ENCODE measurements at regions not wholly inside any gene's neighbourhood (a gene's known extent, or its start where the extent isn't known, plus 50 kb on each side); places are given as distances from the start of the nearest gene placed in this dataset.
A peak's percentile ranks its signal among the peaks of the same experiment; 100 is the strongest.

DNA sequence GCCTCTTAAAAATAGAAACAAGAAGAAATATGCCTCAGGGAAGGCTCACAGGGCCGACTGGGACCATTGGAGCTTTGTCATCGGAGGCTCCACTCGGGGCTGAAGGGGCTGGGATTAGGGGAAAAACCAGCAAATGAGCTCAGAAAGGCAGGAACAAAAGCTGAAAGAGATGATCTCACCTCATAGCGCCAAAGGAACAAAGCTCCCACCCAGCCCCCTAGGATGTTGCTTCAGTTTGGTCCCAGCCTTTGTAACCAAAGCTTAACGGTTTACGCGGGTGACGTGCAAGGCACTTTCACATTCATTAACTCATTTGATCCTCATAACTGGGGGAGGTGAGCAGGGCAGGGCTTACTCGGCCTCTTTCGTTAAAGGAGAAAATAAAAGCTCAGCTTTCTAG, 168.5 kb upstream of the DYNLRB2 start:
- Histone ChIP-seq H3K4me3 (no peak overlapping the region), H3K9me3 (no peaks in the 10 kb centered on the region), H3K27me3 (replicated peaks; ENCODE audit: insufficient read depth) (peaks cover 3% of the 10 kb centered on the region), H3K36me3 (no peaks in the 10 kb centered on the region), H3K27ac (no peak overlapping the region), H3K4me1 (replicated peaks) (no peaks in the 10 kb centered on the region)
- no peak for DNase-seq (ENCODE audit: low spot score)
- intact Hi-C loops (cut with DNase I) = no loop called here
- WGBS = 93% methylated on average over 10 of the region's 10 CpGs
- TF ChIP-seq, protein P1, sequence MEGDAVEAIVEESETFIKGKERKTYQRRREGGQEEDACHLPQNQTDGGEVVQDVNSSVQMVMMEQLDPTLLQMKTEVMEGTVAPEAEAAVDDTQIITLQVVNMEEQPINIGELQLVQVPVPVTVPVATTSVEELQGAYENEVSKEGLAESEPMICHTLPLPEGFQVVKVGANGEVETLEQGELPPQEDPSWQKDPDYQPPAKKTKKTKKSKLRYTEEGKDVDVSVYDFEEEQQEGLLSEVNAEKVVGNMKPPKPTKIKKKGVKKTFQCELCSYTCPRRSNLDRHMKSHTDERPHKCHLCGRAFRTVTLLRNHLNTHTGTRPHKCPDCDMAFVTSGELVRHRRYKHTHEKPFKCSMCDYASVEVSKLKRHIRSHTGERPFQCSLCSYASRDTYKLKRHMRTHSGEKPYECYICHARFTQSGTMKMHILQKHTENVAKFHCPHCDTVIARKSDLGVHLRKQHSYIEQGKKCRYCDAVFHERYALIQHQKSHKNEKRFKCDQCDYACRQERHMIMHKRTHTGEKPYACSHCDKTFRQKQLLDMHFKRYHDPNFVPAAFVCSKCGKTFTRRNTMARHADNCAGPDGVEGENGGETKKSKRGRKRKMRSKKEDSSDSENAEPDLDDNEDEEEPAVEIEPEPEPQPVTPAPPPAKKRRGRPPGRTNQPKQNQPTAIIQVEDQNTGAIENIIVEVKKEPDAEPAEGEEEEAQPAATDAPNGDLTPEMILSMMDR (IDR thresholded peaks at IDR 0.05) = no peak
- TF ChIP-seq POLR2A (IDR thresholded peaks at IDR 0.05) = no peak
- TF ChIP-seq POLR2AphosphoS5 (IDR thresholded peaks at IDR 0.05) = no peak

DNA sequence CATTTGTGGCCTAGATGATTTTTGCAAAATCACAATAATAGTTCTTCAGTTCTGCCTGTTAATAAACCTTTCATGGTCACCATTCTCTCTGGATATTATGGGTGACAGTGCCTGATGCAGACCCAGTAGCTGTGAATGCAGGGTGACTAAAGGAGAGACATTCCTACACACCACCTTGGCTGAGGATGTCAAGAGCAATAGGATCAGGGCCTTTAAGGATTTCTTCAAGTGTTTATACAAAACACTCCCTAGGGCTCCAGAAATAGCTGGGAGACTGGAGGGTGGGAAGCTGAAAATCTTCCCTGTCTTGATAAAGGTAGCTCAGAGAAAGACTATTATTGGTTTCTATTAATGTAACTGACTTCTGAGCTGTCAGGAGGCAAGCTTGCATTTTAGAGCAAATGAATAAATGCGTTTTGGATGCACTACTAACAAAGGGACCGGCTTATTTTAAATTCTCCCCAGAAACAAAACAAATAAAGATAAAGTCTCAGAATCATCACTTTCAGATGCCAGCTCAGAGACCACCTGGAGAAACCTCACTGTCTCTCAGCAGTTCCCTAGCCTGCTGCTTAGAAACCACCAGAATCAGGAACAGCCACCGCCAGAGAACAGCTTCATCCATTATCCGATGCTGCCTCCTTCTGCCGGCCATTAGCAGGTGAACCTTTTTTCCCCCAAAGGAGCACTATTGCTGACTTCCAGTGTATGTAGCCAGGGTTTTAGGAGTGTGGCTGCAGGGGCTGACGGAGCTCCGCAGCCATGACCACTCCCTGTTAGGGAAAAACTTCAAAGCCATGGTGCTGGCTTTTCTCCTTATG, 171.4 kb upstream of the DYNLRB2 start:
- WGBS = 33% methylated on average over 7 of the region's 7 CpGs
- no peaks in the 10 kb centered on the region for H3K9me3 ChIP-seq
- H3K4me3 ChIP-seq = no peak overlapping the region
- H3K36me3 ChIP-seq = no peaks in the 10 kb centered on the region
- H3K27ac ChIP-seq = no peak overlapping the region
- TF ChIP-seq POLR2AphosphoS5 (IDR thresholded peaks at IDR 0.05) (peak; percentile 44), POLR2A (IDR thresholded peaks at IDR 0.05) (no peak)
- TF ChIP-seq, protein P1 (IDR thresholded peaks at IDR 0.05) = peak in 3 of 4 experiments; percentile 28 to 69 (median 58)
- peak; percentile 42 for DNase-seq (ENCODE audit: low spot score)
- peaks cover 3% of the 10 kb centered on the region for H3K27me3 ChIP-seq (replicated peaks; ENCODE audit: insufficient read depth)
- intact Hi-C loops (cut with DNase I) = loop anchor here (10.0 kb wide), 1 partner anchor 1865 kb away; no protein-coding TSS in a partner anchor
- no peaks in the 10 kb centered on the region for H3K4me1 ChIP-seq (replicated peaks)

DNA sequence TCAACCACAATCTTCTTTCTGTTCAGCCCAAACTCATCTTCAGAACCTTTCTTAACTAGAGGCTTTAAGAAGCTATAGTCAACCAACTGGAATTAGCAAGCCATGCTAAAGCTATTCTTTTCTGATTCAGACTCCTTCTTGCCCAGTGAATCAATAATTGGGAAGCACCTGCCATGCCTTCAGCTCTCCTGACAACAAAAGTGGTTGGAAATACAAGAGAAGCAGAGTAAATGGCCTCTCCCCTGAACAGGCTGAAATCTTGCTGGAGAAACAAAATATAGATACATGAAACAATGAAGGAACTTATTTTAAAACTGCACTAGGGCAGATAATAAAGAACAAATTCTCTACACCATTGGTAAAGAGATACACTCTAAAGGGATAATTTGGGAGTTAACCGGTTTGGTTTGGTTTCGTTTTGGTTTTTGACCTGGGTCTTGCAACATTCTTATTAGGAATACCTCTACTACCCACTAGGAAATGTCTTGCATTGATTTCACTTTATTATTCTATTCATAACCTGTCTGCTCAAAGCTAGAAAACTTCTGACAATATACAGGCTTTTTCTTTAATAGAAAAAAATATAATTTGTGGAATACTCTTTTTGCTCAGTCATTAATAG, 173.6 kb upstream of the DYNLRB2 start:
- no peaks in the 10 kb centered on the region for H3K36me3 ChIP-seq
- peaks cover 3% of the 10 kb centered on the region for H3K27me3 ChIP-seq (replicated peaks; ENCODE audit: insufficient read depth)
- H3K9me3 ChIP-seq = no peaks in the 10 kb centered on the region
- WGBS = 81% methylated on average over 2 of the region's 2 CpGs
- no peaks in the 10 kb centered on the region for H3K4me1 ChIP-seq (replicated peaks)
- DNase-seq (ENCODE audit: low spot score) = no peak
- H3K4me3 ChIP-seq = no peak overlapping the region
- no peak overlapping the region for H3K27ac ChIP-seq
- intact Hi-C loops (cut with DNase I) = loop anchor here (10.0 kb wide), 1 partner anchor 1862 kb away; no protein-coding TSS in a partner anchor
- TF ChIP-seq POLR2AphosphoS5 (IDR thresholded peaks at IDR 0.05) (no peak), POLR2A (IDR thresholded peaks at IDR 0.05) (no peak)
- TF ChIP-seq, protein P1 (IDR thresholded peaks at IDR 0.05) = no peak

- WGBS = 91% methylated on average over 10 of the region's 10 CpGs
- Histone ChIP-seq H3K4me1 (replicated peaks) (no peaks in the 10 kb centered on the region), H3K4me3 (no peak overlapping the region), H3K9me3 (no peaks in the 10 kb centered on the region), H3K27ac (no peak overlapping the region), H3K36me3 (no peaks in the 10 kb centered on the region), H3K27me3 (replicated peaks; ENCODE audit: insufficient read depth) (no peaks in the 10 kb centered on the region)
- intact Hi-C loops (cut with DNase I) = loop anchor here (10.0 kb wide), 1 partner anchor 1861 kb away; no protein-coding TSS in a partner anchor
- DNase-seq (ENCODE audit: low spot score) = no peak
- TF ChIP-seq POLR2A (IDR thresholded peaks at IDR 0.05) (no peak), POLR2AphosphoS5 (IDR thresholded peaks at IDR 0.05) (no peak)
- TF ChIP-seq, protein P1 (IDR thresholded peaks at IDR 0.05) = no peak
Measured at GRCh38 chr16:80366023-80366422, 174.8 kb upstream of the DYNLRB2 start.
